Ovary (tissue), 1 donor: ENCODE measurements at regions not wholly inside any gene's neighbourhood (a gene's known extent, or its start where the extent isn't known, plus 50 kb on each side); places are given as distances from the start of the nearest gene placed in this dataset.

Experiments
- EP300 ChIP-seq: sonication (generic); formaldehyde crosslinking; IDR thresholded peaks from one replicate; pipeline ENCODE4 v1.6.1; 2017; ENCODE audit warnings: antibody characterized with exemption
- POLR2A ChIP-seq: fragments of 450-650 bp; IDR thresholded peaks from one replicate; pipeline ENCODE4 v1.6.1; 2017; ENCODE audit warnings: antibody characterized with exemption, mild to moderate bottlenecking, moderate library complexity

DNA sequence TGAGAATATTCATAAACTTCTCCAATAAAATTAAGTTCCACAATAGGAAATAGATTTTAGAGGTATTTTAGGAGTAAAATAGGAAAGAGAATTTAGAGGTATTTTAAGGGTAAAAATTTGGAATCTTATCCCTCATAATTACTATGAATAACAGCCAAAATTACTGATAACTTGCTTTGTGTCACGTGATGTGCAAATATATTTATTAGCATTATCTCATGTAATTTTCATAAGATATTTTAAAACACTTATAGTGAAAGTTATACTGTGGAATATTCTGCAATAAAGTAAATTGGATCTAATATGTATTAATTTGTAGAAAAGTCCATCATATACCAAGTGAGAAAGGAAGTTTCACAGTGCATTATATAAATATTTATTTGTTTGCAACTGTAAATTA lies 64.2 kb upstream of the VWDE start:
- TF ChIP-seq EP300 (no peak), POLR2A (no peak)
